Neural progenitor cell (in vitro differentiated cells): ENCODE measurements at regions not wholly inside any gene's neighbourhood (a gene's known extent, or its start where the extent isn't known, plus 50 kb on each side); places are given as distances from the start of the nearest gene placed in this dataset.

Experiments
- DNase-seq: peaks from one replicate; pipeline ENCODE4 v3.0.0-alpha.2; 2016; ENCODE audit warnings: low spot score
- H2AFZ ChIP-seq: fragments of 200-600 bp; sonication (generic); replicated peaks from 2 replicates; pipeline ENCODE4 v1.6.1; 2016; ENCODE audit warnings: antibody characterized with exemption
- H3F3A ChIP-seq: fragments of 200-600 bp; sonication (generic); 2 replicates; pipeline ENCODE4 v1.6.1; 2016; ENCODE audit warnings: antibody characterized with exemption, low read depth
- H3K27ac ChIP-seq: fragments of 200-600 bp; sonication (generic); 2 replicates; pipeline ENCODE4 v1.5.1; 2016; ENCODE audit warnings: mild to moderate bottlenecking
- H3K27me3 ChIP-seq: fragments of 200-600 bp; sonication (generic); 2 replicates; pipeline ENCODE4 v1.6.1; 2016; ENCODE audit warnings: mild to moderate bottlenecking, moderate library complexity
- H3K36me3 ChIP-seq: fragments of 200-600 bp; sonication (generic); 2 replicates; pipeline ENCODE4 v1.5.1; 2016
- H3K4me1 ChIP-seq: fragments of 200-600 bp; sonication (generic); 2 replicates; pipeline ENCODE4 v1.6.1; 2016; ENCODE audit warnings: mixed run types
- H3K4me2 ChIP-seq: fragments of 200-600 bp; sonication (generic); 2 replicates; pipeline ENCODE4 v1.6.1; 2016
- H3K4me3 ChIP-seq: fragments of 200-600 bp; sonication (generic); 2 replicates; pipeline ENCODE4 v1.5.1; 2016
- H3K79me2 ChIP-seq: fragments of 200-600 bp; sonication (generic); 2 replicates; pipeline ENCODE4 v1.6.1; 2016; ENCODE audit warnings: low read depth
- H3K9ac ChIP-seq: fragments of 200-600 bp; sonication (generic); 2 replicates; pipeline ENCODE4 v1.6.1; 2016
- H3K9me3 ChIP-seq: fragments of 200-600 bp; sonication (generic); 2 replicates; pipeline ENCODE4 v1.5.1; 2016; ENCODE audit warnings: low read depth
- H4K20me1 ChIP-seq: fragments of 200-600 bp; sonication (generic); 2 replicates; pipeline ENCODE4 v1.6.1; 2016; ENCODE audit warnings: low read depth
- H3K27ac Mint-ChIP-seq: 3 replicates; pipeline ENCODE4 v1.8.0; 2021; ENCODE audit warnings: mixed read lengths
- H3K27me3 Mint-ChIP-seq: 2 replicates; pipeline ENCODE4 v1.8.0; 2022; ENCODE audit warnings: low read depth, mild to moderate bottlenecking, inconsistent platforms, moderate library complexity, mixed read lengths; ENCODE audit not compliant: insufficient read depth
- H3K36me3 Mint-ChIP-seq: 3 replicates; pipeline ENCODE4 v1.8.0; 2021; ENCODE audit warnings: mixed read lengths
- H3K4me1 Mint-ChIP-seq: 3 replicates; pipeline ENCODE4 v1.8.0; 2021; ENCODE audit warnings: mixed read lengths
- H3K4me3 Mint-ChIP-seq: 3 replicates; pipeline ENCODE4 v1.8.0; 2021; ENCODE audit warnings: mild to moderate bottlenecking, moderate library complexity, mixed read lengths
- H3K9me3 Mint-ChIP-seq: 3 replicates; pipeline ENCODE4 v1.8.0; 2020; ENCODE audit warnings: mixed read lengths
- EZH2 ChIP-seq: fragments of 200-600 bp; sonication (generic); IDR thresholded peaks from 2 replicates; pipeline ENCODE4 v1.6.1; 2017; ENCODE audit warnings: antibody characterized with exemption, mild to moderate bottlenecking, moderate library complexity
- EZH2phosphoT487 ChIP-seq: fragments of 200-600 bp; sonication (generic); IDR thresholded peaks from 2 replicates; pipeline ENCODE4 v1.6.1; 2017; ENCODE audit warnings: antibody characterized with exemption
- TF ChIP-seq, protein P1 (sequence below): fragments of 200-600 bp; sonication (generic); IDR thresholded peaks from 2 replicates; pipeline ENCODE4 v1.5.1; 2017; ENCODE audit warnings: antibody characterized with exemption, mild to moderate bottlenecking

DNA sequence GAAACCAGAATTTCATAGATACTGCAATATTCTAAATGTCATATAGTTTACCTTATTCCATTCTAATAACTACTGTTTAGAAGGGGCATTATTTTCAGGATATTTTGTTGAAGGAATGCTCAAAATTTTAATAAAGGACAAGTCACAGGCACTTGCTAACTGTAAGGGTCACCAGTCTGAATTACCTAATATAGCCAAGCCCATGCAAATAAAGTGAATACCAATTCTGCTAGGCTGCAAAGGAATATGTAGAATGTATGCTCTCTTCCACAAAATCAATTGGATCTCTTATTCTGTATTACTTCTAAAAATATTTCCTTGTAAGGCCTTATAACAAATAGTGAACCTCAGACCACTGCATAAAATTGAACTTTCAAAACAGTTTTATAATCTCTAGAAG is 52.3 kb upstream of the FAT4 start:
- no peaks in the 10 kb centered on the region for H3K27me3 Mint-ChIP-seq
- Histone ChIP-seq H3K9me3 (no peaks in the 10 kb centered on the region), H3K9ac (no peak overlapping the region), H3F3A (peaks cover 3% of the 10 kb centered on the region), H3K4me2 (no peak overlapping the region), H3K27me3 (no peaks in the 10 kb centered on the region), H3K4me1 (peaks cover 19% of the 10 kb centered on the region), H3K79me2 (no peaks in the 10 kb centered on the region), H4K20me1 (no peaks in the 10 kb centered on the region), H3K27ac (no peak overlapping the region), H2AFZ (no peak overlapping the region), H3K4me3 (no peak overlapping the region), H3K36me3 (no peaks in the 10 kb centered on the region)
- no peaks in the 10 kb centered on the region for H3K9me3 Mint-ChIP-seq
- H3K4me3 Mint-ChIP-seq: no peak overlapping the region
- DNase-seq: no peak
- TF ChIP-seq EZH2 (no peak), EZH2phosphoT487 (no peak)
- TF ChIP-seq, protein P1, sequence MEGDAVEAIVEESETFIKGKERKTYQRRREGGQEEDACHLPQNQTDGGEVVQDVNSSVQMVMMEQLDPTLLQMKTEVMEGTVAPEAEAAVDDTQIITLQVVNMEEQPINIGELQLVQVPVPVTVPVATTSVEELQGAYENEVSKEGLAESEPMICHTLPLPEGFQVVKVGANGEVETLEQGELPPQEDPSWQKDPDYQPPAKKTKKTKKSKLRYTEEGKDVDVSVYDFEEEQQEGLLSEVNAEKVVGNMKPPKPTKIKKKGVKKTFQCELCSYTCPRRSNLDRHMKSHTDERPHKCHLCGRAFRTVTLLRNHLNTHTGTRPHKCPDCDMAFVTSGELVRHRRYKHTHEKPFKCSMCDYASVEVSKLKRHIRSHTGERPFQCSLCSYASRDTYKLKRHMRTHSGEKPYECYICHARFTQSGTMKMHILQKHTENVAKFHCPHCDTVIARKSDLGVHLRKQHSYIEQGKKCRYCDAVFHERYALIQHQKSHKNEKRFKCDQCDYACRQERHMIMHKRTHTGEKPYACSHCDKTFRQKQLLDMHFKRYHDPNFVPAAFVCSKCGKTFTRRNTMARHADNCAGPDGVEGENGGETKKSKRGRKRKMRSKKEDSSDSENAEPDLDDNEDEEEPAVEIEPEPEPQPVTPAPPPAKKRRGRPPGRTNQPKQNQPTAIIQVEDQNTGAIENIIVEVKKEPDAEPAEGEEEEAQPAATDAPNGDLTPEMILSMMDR: no peak
- H3K4me1 Mint-ChIP-seq: peaks cover 8% of the 10 kb centered on the region
- no peaks in the 10 kb centered on the region for H3K36me3 Mint-ChIP-seq
- H3K27ac Mint-ChIP-seq: no peak overlapping the region

DNA sequence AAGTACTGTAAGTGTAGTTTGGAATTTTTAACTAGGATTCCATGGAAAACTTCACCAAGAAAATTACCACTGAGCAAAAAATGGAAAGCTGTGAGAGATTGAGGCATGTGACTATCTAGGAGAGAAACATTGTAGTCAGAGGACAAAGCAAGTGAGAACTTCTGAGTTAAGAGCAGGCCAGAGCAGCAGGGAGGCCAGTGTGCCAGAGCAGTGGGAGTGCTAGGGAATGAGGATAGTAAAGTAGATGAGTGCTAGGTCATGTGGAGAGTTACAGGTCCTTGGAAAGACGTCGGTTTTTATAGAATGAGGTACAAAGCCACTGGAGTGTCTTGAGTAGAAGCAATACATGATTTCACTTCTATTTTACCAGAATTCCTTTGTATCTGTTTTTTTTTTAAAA is 52.7 kb upstream of the FAT4 start:
- H3K4me3 ChIP-seq: no peak overlapping the region
- H3K4me3 Mint-ChIP-seq: no peak overlapping the region

DNA sequence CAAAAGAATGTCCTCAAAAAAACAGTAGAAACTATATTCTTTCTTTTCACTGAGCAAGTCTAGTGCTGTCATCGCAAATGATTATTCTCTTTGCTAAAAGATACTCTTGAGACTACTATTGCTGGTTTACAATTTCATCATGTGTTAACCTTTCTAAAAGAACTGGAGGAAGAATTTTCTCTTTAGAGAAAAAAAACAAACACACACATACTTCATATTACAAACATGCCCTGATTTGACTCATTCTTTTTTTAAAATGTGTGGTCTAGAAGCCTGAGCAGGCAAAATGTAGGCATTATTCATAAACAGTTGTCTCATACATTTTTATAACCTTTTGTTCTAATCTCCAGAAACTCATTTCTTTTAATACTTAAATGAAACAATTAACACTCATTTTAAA is 60.6 kb upstream of the FAT4 start:
- H3K27me3 Mint-ChIP-seq: no peaks in the 10 kb centered on the region
- H3K9ac ChIP-seq: no peak overlapping the region
- no peaks in the 10 kb centered on the region for H3K36me3 Mint-ChIP-seq
- H3K4me3 ChIP-seq: no peak overlapping the region
- no peaks in the 10 kb centered on the region for H4K20me1 ChIP-seq
- no peaks in the 10 kb centered on the region for H3K9me3 Mint-ChIP-seq
- no peaks in the 10 kb centered on the region for H3F3A ChIP-seq
- no peak overlapping the region for H2AFZ ChIP-seq
- H3K4me1 Mint-ChIP-seq: no peaks in the 10 kb centered on the region
- no peak overlapping the region for H3K4me3 Mint-ChIP-seq
- H3K27me3 ChIP-seq: no peaks in the 10 kb centered on the region
- no peak for DNase-seq
- H3K27ac ChIP-seq: no peak overlapping the region
- H3K36me3 ChIP-seq: no peaks in the 10 kb centered on the region
- H3K4me2 ChIP-seq: no peak overlapping the region
- H3K9me3 ChIP-seq: no peaks in the 10 kb centered on the region
- no peaks in the 10 kb centered on the region for H3K4me1 ChIP-seq
- TF ChIP-seq EZH2phosphoT487 (no peak), EZH2 (no peak)
- TF ChIP-seq, protein P1: no peak
- H3K79me2 ChIP-seq: no peaks in the 10 kb centered on the region
- H3K27ac Mint-ChIP-seq: no peak overlapping the region

More for the DNA sequence above, 52.7 kb upstream of the FAT4 start:
- Histone ChIP-seq H4K20me1 (no peaks in the 10 kb centered on the region), H3K27me3 (no peaks in the 10 kb centered on the region), H3K4me1 (peaks cover 14% of the 10 kb centered on the region), H2AFZ (peak overlapping the region; percentile 78), H3F3A (peaks cover under 1% of the 10 kb centered on the region), H3K9ac (no peak overlapping the region), H3K27ac (no peak overlapping the region), H3K79me2 (no peaks in the 10 kb centered on the region), H3K36me3 (no peaks in the 10 kb centered on the region), H3K4me2 (no peak overlapping the region), H3K9me3 (no peaks in the 10 kb centered on the region)
- H3K4me1 Mint-ChIP-seq: peaks cover 4% of the 10 kb centered on the region
- no peak overlapping the region for H3K27ac Mint-ChIP-seq
- H3K36me3 Mint-ChIP-seq: no peaks in the 10 kb centered on the region
- no peaks in the 10 kb centered on the region for H3K9me3 Mint-ChIP-seq
- DNase-seq: peak; percentile 40
- TF ChIP-seq EZH2phosphoT487 (no peak), EZH2 (no peak)
- TF ChIP-seq, protein P1: no peak
- H3K27me3 Mint-ChIP-seq: no peaks in the 10 kb centered on the region
